Colonic mucosa (tissue), 4 donors: ENCODE measurements at regions not wholly inside any gene's neighbourhood (a gene's known extent, or its start where the extent isn't known, plus 50 kb on each side); places are given as distances from the start of the nearest gene placed in this dataset.

Source experiments
- DNase-seq: peaks from one replicate; pipeline ENCODE4 v3.0.0-alpha.2; 2020
- H3K27ac ChIP-seq: fragments of 200-600 bp; one replicate; pipeline ENCODE4 v1.8.0; 2021
- H3K27me3 ChIP-seq: fragments of 200-600 bp; one replicate; pipeline ENCODE4 v1.8.0; 2021
- H3K36me3 ChIP-seq: fragments of 200-600 bp; one replicate; pipeline ENCODE4 v1.8.0; 2021
- H3K4me1 ChIP-seq: fragments of 200-600 bp; one replicate; pipeline ENCODE4 v1.8.0; 2021; ENCODE audit warnings: mild to moderate bottlenecking
- H3K4me3 ChIP-seq: fragments of 200-600 bp; one replicate; pipeline ENCODE4 v1.8.0; 2021
- H3K9ac ChIP-seq, 2 donors: one replicate each; pipeline ENCODE4 v1.7.0; 2013; ENCODE audit warnings: control low read depth in 2 of 2, low read depth in 2 of 2, low read length in 2 of 2
- H3K9me3 ChIP-seq: fragments of 200-600 bp; one replicate; pipeline ENCODE4 v1.8.0; 2021
- intact Hi-C: fragments of 100-400 bp; cut with DNase I; formaldehyde crosslinking; loops from one replicate; pipeline ENCODE4 v1.14.1; 2022
- TF ChIP-seq, protein P1 (sequence below): fragments of 200-600 bp; IDR thresholded peaks from one replicate; pipeline ENCODE4 v1.8.0; 2022; ENCODE audit warnings: antibody characterized with exemption, mild to moderate bottlenecking
- donor health status: healthy.
- donor health status: DM: no; HTN: no; CAD: no.
- donor health status: DM: no; HTN: no; CAD: no.

DNA sequence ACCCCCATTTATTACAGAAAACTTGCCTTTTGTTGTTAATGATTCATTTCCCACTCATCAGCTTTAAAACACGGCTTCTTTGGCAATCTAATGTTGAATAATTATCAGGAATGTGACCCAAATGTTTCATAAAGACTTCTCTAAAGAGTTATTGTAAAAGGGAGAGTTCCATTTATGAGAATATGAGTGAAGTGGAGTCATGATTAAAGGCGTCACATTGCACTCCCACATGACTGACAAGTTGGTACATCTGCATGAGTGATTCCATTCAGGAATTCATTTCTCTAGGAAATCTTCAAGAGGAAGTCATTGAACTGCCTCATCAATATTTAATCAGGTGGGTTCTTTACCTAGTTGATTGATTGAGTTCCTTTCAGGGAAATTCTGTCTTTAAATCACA lies 184.8 kb downstream of the LNPK start:
- Histone ChIP-seq H3K27me3 (no peaks in the 10 kb centered on the region), H3K4me1 (no peaks in the 10 kb centered on the region), H3K36me3 (no peaks in the 10 kb centered on the region), H3K9me3 (no peaks in the 10 kb centered on the region), H3K9ac (no peak overlapping the region), H3K27ac (no peak overlapping the region), H3K4me3 (no peak overlapping the region)
- TF ChIP-seq, protein P1, sequence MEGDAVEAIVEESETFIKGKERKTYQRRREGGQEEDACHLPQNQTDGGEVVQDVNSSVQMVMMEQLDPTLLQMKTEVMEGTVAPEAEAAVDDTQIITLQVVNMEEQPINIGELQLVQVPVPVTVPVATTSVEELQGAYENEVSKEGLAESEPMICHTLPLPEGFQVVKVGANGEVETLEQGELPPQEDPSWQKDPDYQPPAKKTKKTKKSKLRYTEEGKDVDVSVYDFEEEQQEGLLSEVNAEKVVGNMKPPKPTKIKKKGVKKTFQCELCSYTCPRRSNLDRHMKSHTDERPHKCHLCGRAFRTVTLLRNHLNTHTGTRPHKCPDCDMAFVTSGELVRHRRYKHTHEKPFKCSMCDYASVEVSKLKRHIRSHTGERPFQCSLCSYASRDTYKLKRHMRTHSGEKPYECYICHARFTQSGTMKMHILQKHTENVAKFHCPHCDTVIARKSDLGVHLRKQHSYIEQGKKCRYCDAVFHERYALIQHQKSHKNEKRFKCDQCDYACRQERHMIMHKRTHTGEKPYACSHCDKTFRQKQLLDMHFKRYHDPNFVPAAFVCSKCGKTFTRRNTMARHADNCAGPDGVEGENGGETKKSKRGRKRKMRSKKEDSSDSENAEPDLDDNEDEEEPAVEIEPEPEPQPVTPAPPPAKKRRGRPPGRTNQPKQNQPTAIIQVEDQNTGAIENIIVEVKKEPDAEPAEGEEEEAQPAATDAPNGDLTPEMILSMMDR, result no peak
- DNase-seq, result no peak
- intact Hi-C loops, result no loop called here

DNA sequence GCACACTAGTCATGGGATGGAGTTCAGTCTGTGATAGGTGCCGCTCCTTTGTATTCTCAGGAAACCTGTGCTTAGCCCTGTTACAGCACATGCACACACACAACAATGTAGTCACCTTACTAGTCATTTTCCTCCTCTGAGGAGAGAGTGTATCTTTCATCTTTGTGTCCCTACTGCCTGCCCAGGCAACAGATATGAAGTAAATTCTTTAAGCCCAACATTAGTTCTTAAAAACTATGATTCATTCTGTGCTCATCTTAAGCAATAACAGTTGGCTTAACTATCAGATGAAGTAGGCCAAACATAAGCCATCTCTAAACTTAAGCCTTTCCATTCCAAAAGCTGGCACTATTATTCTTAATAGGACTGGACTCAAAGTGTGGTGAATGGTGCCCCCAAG lies 186.5 kb downstream of the LNPK start:
- TF ChIP-seq, protein P1, result no peak
- H3K27me3 ChIP-seq, result no peaks in the 10 kb centered on the region
- H3K9me3 ChIP-seq, result no peaks in the 10 kb centered on the region
- no peak overlapping the region for H3K4me3 ChIP-seq
- intact Hi-C loops, result no loop called here
- no peaks in the 10 kb centered on the region for H3K36me3 ChIP-seq
- DNase-seq, result no peak
- no peaks in the 10 kb centered on the region for H3K4me1 ChIP-seq
- H3K9ac ChIP-seq, result no peak overlapping the region
- no peak overlapping the region for H3K27ac ChIP-seq

DNA sequence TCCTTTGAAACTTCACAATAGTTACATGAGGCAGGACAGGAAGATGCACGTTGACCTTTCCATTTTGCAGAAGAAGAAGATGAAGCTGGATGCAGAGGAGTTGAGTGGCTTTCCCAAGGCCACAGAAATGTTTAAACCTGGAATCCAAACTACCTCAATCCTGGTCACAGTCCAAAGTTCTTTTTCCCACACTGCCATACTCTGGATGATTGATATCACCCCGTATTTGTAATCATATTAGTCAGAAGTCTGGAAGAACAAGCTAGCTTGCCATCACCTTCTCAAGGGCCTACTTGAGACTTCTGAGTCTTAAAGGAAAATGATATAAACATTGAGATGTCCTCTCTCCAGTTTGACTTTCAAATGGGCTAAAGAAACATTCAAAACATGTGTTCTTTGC lies 190.1 kb downstream of the LNPK start:
- Histone ChIP-seq H3K36me3 (no peaks in the 10 kb centered on the region), H3K27me3 (no peaks in the 10 kb centered on the region), H3K4me1 (no peaks in the 10 kb centered on the region), H3K9me3 (no peaks in the 10 kb centered on the region), H3K4me3 (no peak overlapping the region), H3K9ac (no peak overlapping the region), H3K27ac (no peak overlapping the region)
- TF ChIP-seq, protein P1, result no peak
- intact Hi-C loops, result no loop called here
- no peak for DNase-seq

DNA sequence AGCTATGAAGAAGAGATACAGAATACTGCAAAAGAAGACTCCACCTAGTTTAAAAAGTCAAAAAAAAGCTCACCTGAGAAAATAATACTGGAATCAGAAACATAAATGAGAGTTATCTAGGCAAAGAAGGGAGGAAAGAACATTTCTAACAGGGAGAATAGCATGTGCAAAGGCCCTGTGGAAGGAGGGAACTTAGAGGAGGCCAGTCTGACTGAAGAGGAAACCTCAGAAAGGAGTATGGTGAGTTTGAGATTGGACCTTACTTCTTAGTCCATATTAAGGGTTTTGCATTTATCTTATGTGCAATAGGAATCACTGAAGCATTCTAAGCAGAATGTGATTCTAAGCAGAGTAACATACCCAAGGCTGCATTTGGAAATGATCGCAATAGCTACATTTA lies 193.2 kb downstream of the LNPK start:
- Histone ChIP-seq H3K9me3 (no peaks in the 10 kb centered on the region), H3K27me3 (no peaks in the 10 kb centered on the region), H3K9ac (no peak overlapping the region), H3K27ac (no peak overlapping the region), H3K4me3 (no peak overlapping the region), H3K36me3 (no peaks in the 10 kb centered on the region), H3K4me1 (no peaks in the 10 kb centered on the region)
- DNase-seq, result no peak
- intact Hi-C loops, result no loop called here
- TF ChIP-seq, protein P1, result no peak

DNA sequence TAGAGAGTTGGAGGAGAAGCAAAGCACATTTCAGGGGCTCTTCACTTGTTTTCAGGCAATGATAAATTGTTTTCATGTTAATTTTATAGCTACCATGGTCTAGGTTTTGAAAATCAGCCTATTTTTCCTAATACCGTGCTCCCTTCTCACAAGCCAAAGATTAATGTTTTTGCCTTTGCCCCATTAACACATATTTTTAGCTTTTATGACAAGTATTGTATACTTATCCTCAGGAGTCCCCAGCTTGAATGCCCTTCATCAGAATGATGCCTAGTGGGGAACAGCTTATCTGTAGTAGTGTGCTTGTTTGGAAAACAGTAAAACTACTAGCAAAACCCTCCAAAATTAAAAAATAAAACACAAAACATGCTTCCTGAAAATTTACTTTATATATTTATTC lies 194.0 kb downstream of the LNPK start:
- Histone ChIP-seq H3K4me3 (no peak overlapping the region), H3K27me3 (no peaks in the 10 kb centered on the region), H3K27ac (no peak overlapping the region), H3K9ac (no peak overlapping the region), H3K9me3 (no peaks in the 10 kb centered on the region), H3K4me1 (no peaks in the 10 kb centered on the region), H3K36me3 (no peaks in the 10 kb centered on the region)
- TF ChIP-seq, protein P1, result no peak
- intact Hi-C loops, result no loop called here
- no peak for DNase-seq
